ENCODE measurements at regions not wholly inside any gene's neighbourhood (a gene's known extent, or its start where the extent isn't known, plus 50 kb on each side); places are given as distances from the start of the nearest gene placed in this dataset.

- TF ChIP-seq CTCF (IDR thresholded peaks at IDR 0.05) (no peak), POLR2AphosphoS5 (IDR thresholded peaks at IDR 0.05; ENCODE audit: low read depth, low read length) (no peak)
Observed at GRCh38 chr14:84686550-84686949, 843.4 kb upstream of the FLRT2 start.
